ENCODE measurements at regions not wholly inside any gene's neighbourhood (a gene's known extent, or its start where the extent isn't known, plus 50 kb on each side); places are given as distances from the start of the nearest gene placed in this dataset.

DNA sequence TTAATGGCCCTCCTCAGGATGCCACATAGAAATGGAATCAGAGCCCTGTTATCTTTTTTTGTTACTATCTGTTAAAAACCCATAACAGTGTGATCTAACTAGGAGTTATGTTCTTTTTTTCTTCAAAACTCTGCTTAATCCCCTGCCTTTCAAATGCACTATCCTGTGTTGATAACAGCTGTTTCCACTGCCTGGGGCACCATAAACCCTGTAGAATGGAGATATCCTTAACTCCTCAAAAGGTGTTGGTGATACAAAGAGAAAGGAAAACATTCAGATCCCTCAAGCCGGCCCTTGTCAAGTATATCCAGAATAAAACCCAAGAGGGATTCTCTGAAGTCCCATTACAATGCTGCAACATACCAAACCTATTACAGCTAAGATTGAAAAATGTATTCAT lies 108.6 kb downstream of the ACTRT1 start (continued):
- TF ChIP-seq, protein P1, sequence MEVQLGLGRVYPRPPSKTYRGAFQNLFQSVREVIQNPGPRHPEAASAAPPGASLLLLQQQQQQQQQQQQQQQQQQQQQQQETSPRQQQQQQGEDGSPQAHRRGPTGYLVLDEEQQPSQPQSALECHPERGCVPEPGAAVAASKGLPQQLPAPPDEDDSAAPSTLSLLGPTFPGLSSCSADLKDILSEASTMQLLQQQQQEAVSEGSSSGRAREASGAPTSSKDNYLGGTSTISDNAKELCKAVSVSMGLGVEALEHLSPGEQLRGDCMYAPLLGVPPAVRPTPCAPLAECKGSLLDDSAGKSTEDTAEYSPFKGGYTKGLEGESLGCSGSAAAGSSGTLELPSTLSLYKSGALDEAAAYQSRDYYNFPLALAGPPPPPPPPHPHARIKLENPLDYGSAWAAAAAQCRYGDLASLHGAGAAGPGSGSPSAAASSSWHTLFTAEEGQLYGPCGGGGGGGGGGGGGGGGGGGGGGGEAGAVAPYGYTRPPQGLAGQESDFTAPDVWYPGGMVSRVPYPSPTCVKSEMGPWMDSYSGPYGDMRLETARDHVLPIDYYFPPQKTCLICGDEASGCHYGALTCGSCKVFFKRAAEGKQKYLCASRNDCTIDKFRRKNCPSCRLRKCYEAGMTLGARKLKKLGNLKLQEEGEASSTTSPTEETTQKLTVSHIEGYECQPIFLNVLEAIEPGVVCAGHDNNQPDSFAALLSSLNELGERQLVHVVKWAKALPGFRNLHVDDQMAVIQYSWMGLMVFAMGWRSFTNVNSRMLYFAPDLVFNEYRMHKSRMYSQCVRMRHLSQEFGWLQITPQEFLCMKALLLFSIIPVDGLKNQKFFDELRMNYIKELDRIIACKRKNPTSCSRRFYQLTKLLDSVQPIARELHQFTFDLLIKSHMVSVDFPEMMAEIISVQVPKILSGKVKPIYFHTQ (CRISPR knock-in tag; IDR thresholded peaks at IDR 0.05) = no peak
- TF ChIP-seq, protein P2, sequence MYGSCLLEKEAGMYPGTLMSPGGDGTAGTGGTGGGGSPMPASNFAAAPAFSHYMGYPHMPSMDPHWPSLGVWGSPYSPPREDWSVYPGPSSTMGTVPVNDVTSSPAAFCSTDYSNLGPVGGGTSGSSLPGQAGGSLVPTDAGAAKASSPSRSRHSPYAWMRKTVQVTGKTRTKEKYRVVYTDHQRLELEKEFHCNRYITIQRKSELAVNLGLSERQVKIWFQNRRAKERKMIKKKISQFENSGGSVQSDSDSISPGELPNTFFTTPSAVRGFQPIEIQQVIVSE (CRISPR knock-in tag; IDR thresholded peaks at IDR 0.05; ENCODE audit: borderline replicate concordance) = no peak
- TF ChIP-seq MYBL2 (CRISPR knock-in tag; IDR thresholded peaks at IDR 0.05) = no peak
- no peak for TF ChIP-seq NFYB (CRISPR knock-in tag; conservative IDR thresholded peaks at IDR 0.05; ENCODE audit: low read depth)
- no peak for TF ChIP-seq ZNF232 (CRISPR knock-in tag; IDR thresholded peaks at IDR 0.05)
- TF ChIP-seq SMAD3 (CRISPR knock-in tag; IDR thresholded peaks at IDR 0.05; ENCODE audit: borderline replicate concordance) = no peak
- TF ChIP-seq, protein P3, sequence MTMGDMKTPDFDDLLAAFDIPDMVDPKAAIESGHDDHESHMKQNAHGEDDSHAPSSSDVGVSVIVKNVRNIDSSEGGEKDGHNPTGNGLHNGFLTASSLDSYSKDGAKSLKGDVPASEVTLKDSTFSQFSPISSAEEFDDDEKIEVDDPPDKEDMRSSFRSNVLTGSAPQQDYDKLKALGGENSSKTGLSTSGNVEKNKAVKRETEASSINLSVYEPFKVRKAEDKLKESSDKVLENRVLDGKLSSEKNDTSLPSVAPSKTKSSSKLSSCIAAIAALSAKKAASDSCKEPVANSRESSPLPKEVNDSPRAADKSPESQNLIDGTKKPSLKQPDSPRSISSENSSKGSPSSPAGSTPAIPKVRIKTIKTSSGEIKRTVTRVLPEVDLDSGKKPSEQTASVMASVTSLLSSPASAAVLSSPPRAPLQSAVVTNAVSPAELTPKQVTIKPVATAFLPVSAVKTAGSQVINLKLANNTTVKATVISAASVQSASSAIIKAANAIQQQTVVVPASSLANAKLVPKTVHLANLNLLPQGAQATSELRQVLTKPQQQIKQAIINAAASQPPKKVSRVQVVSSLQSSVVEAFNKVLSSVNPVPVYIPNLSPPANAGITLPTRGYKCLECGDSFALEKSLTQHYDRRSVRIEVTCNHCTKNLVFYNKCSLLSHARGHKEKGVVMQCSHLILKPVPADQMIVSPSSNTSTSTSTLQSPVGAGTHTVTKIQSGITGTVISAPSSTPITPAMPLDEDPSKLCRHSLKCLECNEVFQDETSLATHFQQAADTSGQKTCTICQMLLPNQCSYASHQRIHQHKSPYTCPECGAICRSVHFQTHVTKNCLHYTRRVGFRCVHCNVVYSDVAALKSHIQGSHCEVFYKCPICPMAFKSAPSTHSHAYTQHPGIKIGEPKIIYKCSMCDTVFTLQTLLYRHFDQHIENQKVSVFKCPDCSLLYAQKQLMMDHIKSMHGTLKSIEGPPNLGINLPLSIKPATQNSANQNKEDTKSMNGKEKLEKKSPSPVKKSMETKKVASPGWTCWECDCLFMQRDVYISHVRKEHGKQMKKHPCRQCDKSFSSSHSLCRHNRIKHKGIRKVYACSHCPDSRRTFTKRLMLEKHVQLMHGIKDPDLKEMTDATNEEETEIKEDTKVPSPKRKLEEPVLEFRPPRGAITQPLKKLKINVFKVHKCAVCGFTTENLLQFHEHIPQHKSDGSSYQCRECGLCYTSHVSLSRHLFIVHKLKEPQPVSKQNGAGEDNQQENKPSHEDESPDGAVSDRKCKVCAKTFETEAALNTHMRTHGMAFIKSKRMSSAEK (CRISPR knock-in tag; IDR thresholded peaks at IDR 0.05; ENCODE audit: borderline replicate concordance) = no peak
- no peak for TF ChIP-seq TEAD1 (CRISPR knock-in tag; IDR thresholded peaks at IDR 0.05)

DNA sequence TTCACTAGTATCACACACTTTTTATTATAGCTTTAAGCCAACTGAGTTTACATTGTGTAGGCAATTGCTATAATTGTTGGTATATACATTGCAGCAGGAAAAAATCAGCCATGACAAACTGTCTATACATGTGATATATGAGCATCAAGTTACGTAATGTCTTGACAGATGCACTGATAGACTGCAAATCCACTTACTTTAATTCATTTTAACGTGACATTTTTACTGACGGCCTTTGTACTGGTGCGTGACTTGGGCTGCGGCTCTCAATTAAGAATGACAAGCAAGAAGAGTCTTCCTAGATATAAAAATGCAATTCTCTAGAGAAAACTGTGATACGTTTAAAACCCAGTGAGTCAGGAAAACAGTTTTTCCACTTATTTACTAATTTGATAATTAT lies 143.8 kb downstream of the ACTRT1 start:
- no peak for DNase-seq (ENCODE audit: low spot score)
- ChIA-PET POLR2A (no interaction called here), CTCF (no interaction called here)
- ATAC-seq = no peak
- Mint-ChIP-seq H3K27me3 (ENCODE audit: low read depth) (no peaks in the 10 kb centered on the region), H3K27ac (no peak overlapping the region), H3K9me3 (peaks cover 2% of the 10 kb centered on the region), H3K36me3 (no peaks in the 10 kb centered on the region), H3K4me1 (no peaks in the 10 kb centered on the region), H3K4me3 (no peak overlapping the region)
- TF ChIP-seq ZNF138 (CRISPR knock-in tag; conservative IDR thresholded peaks at IDR 0.05) (no peak), IRF2 (CRISPR knock-in tag; IDR thresholded peaks at IDR 0.05; ENCODE audit: borderline replicate concordance, low read depth) (no peak), SP1 (CRISPR knock-in tag; conservative IDR thresholded peaks at IDR 0.05) (no peak), MXD4 (CRISPR knock-in tag; IDR thresholded peaks at IDR 0.05; ENCODE audit: borderline replicate concordance) (no peak), TEAD1 (CRISPR knock-in tag; IDR thresholded peaks at IDR 0.05) (no peak), SMAD4 (CRISPR knock-in tag; IDR thresholded peaks at IDR 0.05) (no peak), ZNF121 (CRISPR knock-in tag; IDR thresholded peaks at IDR 0.05) (no peak)
- TF ChIP-seq, protein P4, sequence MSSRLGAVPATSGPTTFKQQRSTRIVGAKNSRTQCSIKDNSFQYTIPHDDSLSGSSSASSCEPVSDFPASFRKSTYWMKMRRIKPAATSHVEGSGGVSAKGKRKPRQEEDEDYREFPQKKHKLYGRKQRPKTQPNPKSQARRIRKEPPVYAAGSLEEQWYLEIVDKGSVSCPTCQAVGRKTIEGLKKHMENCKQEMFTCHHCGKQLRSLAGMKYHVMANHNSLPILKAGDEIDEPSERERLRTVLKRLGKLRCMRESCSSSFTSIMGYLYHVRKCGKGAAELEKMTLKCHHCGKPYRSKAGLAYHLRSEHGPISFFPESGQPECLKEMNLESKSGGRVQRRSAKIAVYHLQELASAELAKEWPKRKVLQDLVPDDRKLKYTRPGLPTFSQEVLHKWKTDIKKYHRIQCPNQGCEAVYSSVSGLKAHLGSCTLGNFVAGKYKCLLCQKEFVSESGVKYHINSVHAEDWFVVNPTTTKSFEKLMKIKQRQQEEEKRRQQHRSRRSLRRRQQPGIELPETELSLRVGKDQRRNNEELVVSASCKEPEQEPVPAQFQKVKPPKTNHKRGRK (CRISPR knock-in tag; IDR thresholded peaks at IDR 0.05; ENCODE audit: borderline replicate concordance) = no peak
- TF ChIP-seq, protein P5, sequence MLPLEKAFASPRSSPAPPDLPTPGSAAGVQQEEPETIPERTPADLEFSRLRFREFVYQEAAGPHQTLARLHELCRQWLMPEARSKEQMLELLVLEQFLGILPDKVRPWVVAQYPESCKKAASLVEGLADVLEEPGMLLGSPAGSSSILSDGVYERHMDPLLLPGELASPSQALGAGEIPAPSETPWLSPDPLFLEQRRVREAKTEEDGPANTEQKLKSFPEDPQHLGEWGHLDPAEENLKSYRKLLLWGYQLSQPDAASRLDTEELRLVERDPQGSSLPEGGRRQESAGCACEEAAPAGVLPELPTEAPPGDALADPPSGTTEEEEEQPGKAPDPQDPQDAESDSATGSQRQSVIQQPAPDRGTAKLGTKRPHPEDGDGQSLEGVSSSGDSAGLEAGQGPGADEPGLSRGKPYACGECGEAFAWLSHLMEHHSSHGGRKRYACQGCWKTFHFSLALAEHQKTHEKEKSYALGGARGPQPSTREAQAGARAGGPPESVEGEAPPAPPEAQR (CRISPR knock-in tag; IDR thresholded peaks at IDR 0.05) = no peak
- TF ChIP-seq, protein P6, sequence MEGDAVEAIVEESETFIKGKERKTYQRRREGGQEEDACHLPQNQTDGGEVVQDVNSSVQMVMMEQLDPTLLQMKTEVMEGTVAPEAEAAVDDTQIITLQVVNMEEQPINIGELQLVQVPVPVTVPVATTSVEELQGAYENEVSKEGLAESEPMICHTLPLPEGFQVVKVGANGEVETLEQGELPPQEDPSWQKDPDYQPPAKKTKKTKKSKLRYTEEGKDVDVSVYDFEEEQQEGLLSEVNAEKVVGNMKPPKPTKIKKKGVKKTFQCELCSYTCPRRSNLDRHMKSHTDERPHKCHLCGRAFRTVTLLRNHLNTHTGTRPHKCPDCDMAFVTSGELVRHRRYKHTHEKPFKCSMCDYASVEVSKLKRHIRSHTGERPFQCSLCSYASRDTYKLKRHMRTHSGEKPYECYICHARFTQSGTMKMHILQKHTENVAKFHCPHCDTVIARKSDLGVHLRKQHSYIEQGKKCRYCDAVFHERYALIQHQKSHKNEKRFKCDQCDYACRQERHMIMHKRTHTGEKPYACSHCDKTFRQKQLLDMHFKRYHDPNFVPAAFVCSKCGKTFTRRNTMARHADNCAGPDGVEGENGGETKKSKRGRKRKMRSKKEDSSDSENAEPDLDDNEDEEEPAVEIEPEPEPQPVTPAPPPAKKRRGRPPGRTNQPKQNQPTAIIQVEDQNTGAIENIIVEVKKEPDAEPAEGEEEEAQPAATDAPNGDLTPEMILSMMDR (IDR thresholded peaks at IDR 0.05) = no peak
- TF ChIP-seq, protein P7, sequence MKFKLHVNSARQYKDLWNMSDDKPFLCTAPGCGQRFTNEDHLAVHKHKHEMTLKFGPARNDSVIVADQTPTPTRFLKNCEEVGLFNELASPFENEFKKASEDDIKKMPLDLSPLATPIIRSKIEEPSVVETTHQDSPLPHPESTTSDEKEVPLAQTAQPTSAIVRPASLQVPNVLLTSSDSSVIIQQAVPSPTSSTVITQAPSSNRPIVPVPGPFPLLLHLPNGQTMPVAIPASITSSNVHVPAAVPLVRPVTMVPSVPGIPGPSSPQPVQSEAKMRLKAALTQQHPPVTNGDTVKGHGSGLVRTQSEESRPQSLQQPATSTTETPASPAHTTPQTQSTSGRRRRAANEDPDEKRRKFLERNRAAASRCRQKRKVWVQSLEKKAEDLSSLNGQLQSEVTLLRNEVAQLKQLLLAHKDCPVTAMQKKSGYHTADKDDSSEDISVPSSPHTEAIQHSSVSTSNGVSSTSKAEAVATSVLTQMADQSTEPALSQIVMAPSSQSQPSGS (CRISPR knock-in tag; IDR thresholded peaks at IDR 0.05; ENCODE audit: borderline replicate concordance, low read depth) = no peak
- TF ChIP-seq, protein P8, sequence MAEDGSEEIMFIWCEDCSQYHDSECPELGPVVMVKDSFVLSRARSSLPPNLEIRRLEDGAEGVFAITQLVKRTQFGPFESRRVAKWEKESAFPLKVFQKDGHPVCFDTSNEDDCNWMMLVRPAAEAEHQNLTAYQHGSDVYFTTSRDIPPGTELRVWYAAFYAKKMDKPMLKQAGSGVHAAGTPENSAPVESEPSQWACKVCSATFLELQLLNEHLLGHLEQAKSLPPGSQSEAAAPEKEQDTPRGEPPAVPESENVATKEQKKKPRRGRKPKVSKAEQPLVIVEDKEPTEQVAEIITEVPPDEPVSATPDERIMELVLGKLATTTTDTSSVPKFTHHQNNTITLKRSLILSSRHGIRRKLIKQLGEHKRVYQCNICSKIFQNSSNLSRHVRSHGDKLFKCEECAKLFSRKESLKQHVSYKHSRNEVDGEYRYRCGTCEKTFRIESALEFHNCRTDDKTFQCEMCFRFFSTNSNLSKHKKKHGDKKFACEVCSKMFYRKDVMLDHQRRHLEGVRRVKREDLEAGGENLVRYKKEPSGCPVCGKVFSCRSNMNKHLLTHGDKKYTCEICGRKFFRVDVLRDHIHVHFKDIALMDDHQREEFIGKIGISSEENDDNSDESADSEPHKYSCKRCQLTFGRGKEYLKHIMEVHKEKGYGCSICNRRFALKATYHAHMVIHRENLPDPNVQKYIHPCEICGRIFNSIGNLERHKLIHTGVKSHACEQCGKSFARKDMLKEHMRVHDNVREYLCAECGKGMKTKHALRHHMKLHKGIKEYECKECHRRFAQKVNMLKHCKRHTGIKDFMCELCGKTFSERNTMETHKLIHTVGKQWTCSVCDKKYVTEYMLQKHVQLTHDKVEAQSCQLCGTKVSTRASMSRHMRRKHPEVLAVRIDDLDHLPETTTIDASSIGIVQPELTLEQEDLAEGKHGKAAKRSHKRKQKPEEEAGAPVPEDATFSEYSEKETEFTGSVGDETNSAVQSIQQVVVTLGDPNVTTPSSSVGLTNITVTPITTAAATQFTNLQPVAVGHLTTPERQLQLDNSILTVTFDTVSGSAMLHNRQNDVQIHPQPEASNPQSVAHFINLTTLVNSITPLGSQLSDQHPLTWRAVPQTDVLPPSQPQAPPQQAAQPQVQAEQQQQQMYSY (CRISPR knock-in tag; IDR thresholded peaks at IDR 0.05) = no peak
